Endothelial cell of umbilical vein (primary cell): ENCODE measurements at regions not wholly inside any gene's neighbourhood (a gene's known extent, or its start where the extent isn't known, plus 50 kb on each side); places are given as distances from the start of the nearest gene placed in this dataset.

ENCODE experiments used
- BruUV-seq: library from RNA; stranded (reverse); fragments of 400-500 nt; replicated peaks from 2 replicates; lab custom pipeline; 2021; lab: Mats Ljungman, UMichigan
- CTCF ChIA-PET: fragments of 300-600, 350-600 bp; sonication (Branson Sonifier 250); formaldehyde crosslinking; loops from one replicate; lab custom pipeline; 2021; ENCODE audit warnings: antibody characterized with exemption, inconsistent platforms; lab: Charles Lee
- POLR2A ChIA-PET: fragments of 300-600, 350-600 bp; sonication (Branson Sonifier 250); formaldehyde crosslinking; loops from one replicate; lab custom pipeline; 2021; ENCODE audit warnings: antibody characterized with exemption, inconsistent platforms; lab: Charles Lee
- DNase-seq: peaks from one replicate; pipeline ENCODE4 v3.0.0-alpha.2; 2011; ENCODE audit warnings: low read depth, low spot score
- FAIRE-seq: peaks from 2 replicates; lab custom pipeline; 2011; peaks lifted over from hg19 to GRCh38; lab: Jason Lieb, UNC
- H2AFZ ChIP-seq: 2 replicates; pipeline ENCODE4 v1.6.0; 2012; ENCODE audit warnings: low read depth, low read length, control low read depth, inconsistent platforms
- H3K27ac ChIP-seq: 2 replicates; pipeline ENCODE4 v1.5.1; 2011; ENCODE audit warnings: low read depth, mild to moderate bottlenecking, control low read depth, low read length, moderate library complexity; ENCODE audit not compliant: insufficient read depth
- H3K27me3 ChIP-seq, 2 experiments: 2 replicates each; pipeline versions ENCODE4 v1.6.0 to v1.6.1; 2011; ENCODE audit warnings: low read length in 2 of 2, mixed read lengths in 1 of 2; ENCODE audit not compliant: control insufficient read depth in 2 of 2, insufficient read depth in 2 of 2
- H3K36me3 ChIP-seq, 2 experiments: 2 replicates in 1 of 2; 3 replicates in 1 of 2; pipeline ENCODE4 v1.5.1; 2011; ENCODE audit warnings: low read length in 2 of 2, mild to moderate bottlenecking in 1 of 2, moderate library complexity in 1 of 2; ENCODE audit not compliant: control insufficient read depth in 2 of 2, insufficient read depth in 2 of 2; ENCODE audit errors: extremely low read depth in 1 of 2
- H3K4me1 ChIP-seq: 3 replicates; pipeline ENCODE4 v1.5.1; 2011; ENCODE audit warnings: mild to moderate bottlenecking, low read length; ENCODE audit not compliant: control insufficient read depth, insufficient read depth; ENCODE audit errors: extremely low read depth
- H3K4me2 ChIP-seq: 2 replicates; pipeline ENCODE4 v1.6.1; 2011; ENCODE audit warnings: low read length, control low read depth, mixed read lengths; ENCODE audit not compliant: insufficient read depth
- H3K4me3 ChIP-seq, 3 experiments: fragments of 200-600 bp in 1 of 3; sonication (generic), shearing (Covaris generic) in 1 of 3; replicated peaks in 1 of 3; 2 replicates each; pipeline ENCODE4 v1.5.1; 2011 to 2016; ENCODE audit warnings: control low read depth in 3 of 3, low read length in 3 of 3, mild to moderate bottlenecking in 2 of 3, inconsistent platforms in 1 of 3, low read depth in 1 of 3, moderate library complexity in 1 of 3; ENCODE audit not compliant: insufficient read depth in 1 of 3
- H3K79me2 ChIP-seq: 2 replicates; pipeline ENCODE4 v1.6.0; 2012; ENCODE audit warnings: low read length, inconsistent platforms; ENCODE audit not compliant: control insufficient read depth, insufficient read depth
- H3K9ac ChIP-seq: replicated peaks from 2 replicates; pipeline ENCODE3; 2011; ENCODE audit warnings: low read length, control low read depth; ENCODE audit not compliant: insufficient read depth; ENCODE audit errors: extremely low read depth
- H3K9me1 ChIP-seq: replicated peaks from 3 replicates; pipeline ENCODE4 v1.6.0; 2011; ENCODE audit warnings: mild to moderate bottlenecking, low read length; ENCODE audit not compliant: control insufficient read depth, insufficient read depth; ENCODE audit errors: extremely low read depth
- H3K9me3 ChIP-seq: replicated peaks from 2 replicates; pipeline ENCODE4 v1.5.1; 2012; ENCODE audit warnings: low read length, inconsistent platforms; ENCODE audit not compliant: control insufficient read depth, insufficient read depth
- H4K20me1 ChIP-seq: replicated peaks from 2 replicates; pipeline ENCODE3; 2011; ENCODE audit warnings: mild to moderate bottlenecking, low read length; ENCODE audit not compliant: control insufficient read depth, insufficient read depth; ENCODE audit errors: extremely low read depth
- CTCF ChIP-seq, 2 donors: IDR thresholded peaks; 1 replicate in 1 of 2; 2 replicates in 1 of 2; pipeline ENCODE4 v1.5.1; 2011; ENCODE audit warnings: low read length in 2 of 2, mild to moderate bottlenecking in 2 of 2, moderate library complexity in 2 of 2, control low read depth in 1 of 2, inconsistent platforms in 1 of 2, low read depth in 1 of 2; ENCODE audit not compliant: insufficient read depth in 1 of 2; ENCODE audit errors: extremely low read depth in 1 of 2
- EZH2 ChIP-seq: IDR thresholded peaks from 2 replicates; pipeline ENCODE4 v1.6.1; 2012; ENCODE audit warnings: borderline replicate concordance, low read depth, mild to moderate bottlenecking, moderate library complexity, low read length, inconsistent platforms; ENCODE audit not compliant: severe bottlenecking
- FOS ChIP-seq: IDR thresholded peaks from 2 replicates; pipeline ENCODE4 v1.6.1; 2011; ENCODE audit warnings: mild to moderate bottlenecking, low read length, moderate library complexity, borderline replicate concordance; ENCODE audit not compliant: insufficient read depth
- GATA2 ChIP-seq: IDR thresholded peaks from 2 replicates; pipeline ENCODE4 v1.7.0; 2011; ENCODE audit warnings: low read depth, mild to moderate bottlenecking, moderate library complexity, mixed read lengths, low read length; ENCODE audit not compliant: insufficient read length, insufficient read depth
- JUN ChIP-seq: IDR thresholded peaks from 2 replicates; pipeline ENCODE4 v1.6.1; 2011; ENCODE audit warnings: borderline replicate concordance, low read depth; ENCODE audit not compliant: insufficient read length, insufficient read depth
- MAX ChIP-seq: IDR thresholded peaks from 2 replicates; pipeline ENCODE4 v1.6.1; 2011; ENCODE audit not compliant: insufficient read depth, insufficient read length
- MYC ChIP-seq: IDR thresholded peaks from one replicate; pipeline ENCODE4 v1.6.1; 2011; ENCODE audit warnings: mild to moderate bottlenecking, low read depth, low read length
- POLR2A ChIP-seq: IDR thresholded peaks from 2 replicates; pipeline ENCODE4 v1.6.1; 2012; ENCODE audit warnings: low read depth, mild to moderate bottlenecking, control low read depth, low read length
- POLR2AphosphoS5 ChIP-seq: IDR thresholded peaks from 2 replicates; pipeline ENCODE4 v1.6.1; 2012; ENCODE audit warnings: low read depth, mild to moderate bottlenecking, control low read depth, low read length, moderate library complexity; ENCODE audit not compliant: insufficient read depth
- dilution Hi-C: fragments of 300-500 bp; cut with MboI; formaldehyde crosslinking; loops from one replicate; pipeline ENCODE4 v1.15.0; 2019; ENCODE audit warnings: low sequenced_read_pairs; ENCODE audit not compliant: extremely low pct_ligation_motif_present
- intact Hi-C: fragments of 100-400 bp; cut with micrococcal nuclease; formaldehyde crosslinking; loops from one replicate; pipeline ENCODE4 v1.10.0; 2022

GRCh38 chr4:130820448-130820847, 1724.5 kb downstream of the C4orf33 start:
- Histone ChIP-seq H2AFZ (no peak overlapping the region), H3K9me3 (no peaks in the 10 kb centered on the region), H3K4me3 (no peak overlapping the region), H4K20me1 (no peaks in the 10 kb centered on the region), H3K9me1 (no peaks in the 10 kb centered on the region), H3K4me1 (no peaks in the 10 kb centered on the region), H3K27me3 (no peaks in the 10 kb centered on the region), H3K27ac (no peak overlapping the region), H3K36me3 (no peaks in the 10 kb centered on the region), H3K4me2 (no peak overlapping the region), H3K9ac (no peak overlapping the region), H3K79me2 (no peaks in the 10 kb centered on the region)
- BruUV-seq, result no TSS peak
- dilution Hi-C loops (no loop called here), intact Hi-C loops (no loop called here)
- ChIA-PET CTCF (interaction anchor here (3.0 kb wide), 1 partner anchor 10 kb away, joined by 19 read pairs; no protein-coding TSS in a partner anchor), POLR2A (no interaction called here)
- TF ChIP-seq GATA2 (no peak), MAX (no peak), CTCF (IDR thresholded peaks at IDR 0.05; ENCODE audit: extremely low read depth in 1 of 2, insufficient read depth in 1 of 2, low read depth in 1 of 2, low read length in 2 of 2) (no peak), FOS (no peak), JUN (no peak), POLR2AphosphoS5 (no peak), POLR2A (no peak), EZH2 (no peak), MYC (no peak)
- FAIRE-seq, result no peak
- no peak for DNase-seq
